NOMO-1 (cell line): ENCODE measurements at regions not wholly inside any gene's neighbourhood (a gene's known extent, or its start where the extent isn't known, plus 50 kb on each side); places are given as distances from the start of the nearest gene placed in this dataset.

Experiments
- DNase-seq, 2 experiments: peaks; one replicate each; lab custom pipeline; 2025; ENCODE audit not compliant: unreplicated experiment in 2 of 2; lab: John Stamatoyannopoulos, UW

- DNase-seq, result no peak
Observed at GRCh38 chr6:62345446-62345845, 59.4 kb upstream of the KHDRBS2 start.

- DNase-seq, result no peak
Observed at GRCh38 chr6:62344850-62345249, 58.8 kb upstream of the KHDRBS2 start.

GRCh38 chr6:62338477-62338876 is 52.5 kb upstream of the KHDRBS2 start:
- DNase-seq, result no peak
